ENCODE measurements at regions not wholly inside any gene's neighbourhood (a gene's known extent, or its start where the extent isn't known, plus 50 kb on each side); places are given as distances from the start of the nearest gene placed in this dataset.

- DNase-seq (ENCODE audit: low spot score) (no peak), ATAC-seq (peak; percentile 46)
- intact Hi-C loops (cut with DNase I), result no loop called here
These were observed 267.6 kb downstream of the GRIN2B start for GRCh38 chr12:13713556-13714410.

DNA sequence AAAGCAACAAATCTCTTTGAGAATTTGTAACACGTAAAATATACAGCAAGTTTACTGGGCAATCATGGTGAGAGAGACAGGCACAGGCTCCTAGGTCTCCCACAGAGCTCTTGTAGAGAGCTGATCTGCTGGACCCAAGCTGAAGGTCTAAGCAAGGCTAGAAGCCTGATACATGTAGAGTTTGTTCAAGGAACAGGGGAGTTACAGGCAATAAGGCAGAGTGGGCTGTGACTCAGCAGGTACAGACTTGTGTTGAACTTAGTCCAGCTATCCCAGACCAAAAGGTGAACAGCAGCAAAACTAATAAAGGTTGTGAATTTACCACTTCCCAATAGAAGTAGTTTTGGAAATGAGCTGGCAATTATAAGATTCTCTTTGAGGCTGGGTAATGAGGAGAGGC lies 273.6 kb downstream of the GRIN2B start:
- intact Hi-C loops (cut with DNase I), result no loop called here
- ATAC-seq (no peak), DNase-seq (ENCODE audit: low spot score) (no peak)

DNA sequence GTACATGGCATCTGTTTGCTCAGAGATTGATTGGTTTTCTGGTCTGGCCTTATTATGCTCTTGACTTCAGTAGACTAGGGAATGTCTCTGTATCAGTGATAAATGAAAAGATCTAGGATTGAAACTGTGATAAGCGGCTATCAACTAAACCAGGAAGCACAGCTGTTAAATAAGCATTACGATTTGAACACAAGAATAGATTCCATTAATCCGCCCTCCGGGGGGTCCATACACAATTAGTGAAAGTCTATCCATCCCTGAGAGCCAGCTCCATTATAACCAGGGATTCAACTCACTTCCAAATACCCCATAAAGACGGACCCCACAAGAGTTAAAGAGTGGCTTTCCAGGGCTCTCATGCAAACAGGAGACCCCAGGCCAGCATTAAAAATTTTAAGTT lies 279.0 kb downstream of the GRIN2B start:
- ATAC-seq, result no peak

GRCh38 chr12:13701502-13701901 lies 279.9 kb downstream of the GRIN2B start:
- ATAC-seq (no peak), DNase-seq (ENCODE audit: low spot score) (no peak)
- intact Hi-C loops (cut with DNase I), result no loop called here

More for the DNA sequence above, 279.0 kb downstream of the GRIN2B start:
- no peak for DNase-seq (ENCODE audit: low spot score)
- intact Hi-C loops (cut with DNase I), result no loop called here

- DNase-seq (ENCODE audit: low spot score) (no peak), ATAC-seq (no peak)
- intact Hi-C loops (cut with DNase I), result no loop called here
These were observed 283.4 kb downstream of the GRIN2B start for GRCh38 chr12:13697973-13698372.

DNA sequence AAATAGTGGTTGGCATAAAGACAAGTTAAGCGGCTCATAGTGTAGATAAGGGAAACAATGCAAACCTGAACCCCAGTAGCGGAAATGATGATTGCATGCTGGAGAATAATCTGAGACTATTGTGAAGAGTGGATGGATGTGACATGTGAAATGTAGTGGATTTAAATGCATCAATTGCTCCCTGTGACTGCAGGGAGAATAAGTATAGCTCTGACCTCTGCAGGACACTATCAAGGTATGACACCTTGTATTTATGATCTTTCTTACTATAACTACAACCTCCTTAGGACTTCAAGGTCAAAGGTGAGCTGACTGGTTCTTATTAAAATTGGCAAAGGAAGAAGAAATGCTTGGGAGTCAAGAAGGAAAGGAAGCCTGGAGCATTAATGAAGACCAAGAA lies 285.6 kb downstream of the GRIN2B start:
- intact Hi-C loops (cut with DNase I), result no loop called here
- ATAC-seq (no peak), DNase-seq (ENCODE audit: low spot score) (no peak)

DNA sequence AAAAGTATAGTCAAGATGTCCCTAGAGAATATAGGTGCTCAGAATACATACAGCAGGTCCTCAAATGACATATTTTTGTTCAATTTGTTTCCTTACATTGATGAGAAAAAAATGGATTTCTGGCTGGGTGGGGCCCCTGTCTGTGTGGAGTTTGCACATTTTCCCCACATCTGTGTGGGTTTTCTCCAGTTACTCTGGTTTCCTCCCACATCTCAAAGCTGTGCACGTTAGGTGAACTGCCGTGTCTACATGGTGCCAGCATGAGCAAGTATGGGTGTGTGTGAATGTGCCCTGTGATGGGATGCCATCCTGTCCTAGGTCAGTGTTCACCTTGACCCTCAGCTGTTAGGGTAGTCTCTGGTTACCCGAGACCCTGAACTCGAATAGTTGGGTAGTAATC lies 289.1 kb downstream of the GRIN2B start:
- DNase-seq (ENCODE audit: low spot score), result no peak
- intact Hi-C loops (cut with DNase I), result no loop called here
- no peak for ATAC-seq

GRCh38 chr12:13691598-13691997 lies 289.8 kb downstream of the GRIN2B start:
- intact Hi-C loops (cut with DNase I), result no loop called here
- DNase-seq (ENCODE audit: low spot score) (no peak), ATAC-seq (no peak)

GRCh38 chr12:13687633-13688032 lies 293.8 kb downstream of the GRIN2B start:
- intact Hi-C loops (cut with DNase I), result no loop called here
- DNase-seq (ENCODE audit: low spot score) (no peak), ATAC-seq (no peak)

- no peak for DNase-seq (ENCODE audit: low spot score)
- no peak for ATAC-seq
- intact Hi-C loops (cut with DNase I), result no loop called here
These were observed 295.1 kb downstream of the GRIN2B start for GRCh38 chr12:13686260-13686659.

GRCh38 chr12:13680916-13681315 lies 300.5 kb downstream of the GRIN2B start:
- DNase-seq (ENCODE audit: low spot score), result no peak
- no peak for ATAC-seq
- intact Hi-C loops (cut with DNase I), result no loop called here

DNA sequence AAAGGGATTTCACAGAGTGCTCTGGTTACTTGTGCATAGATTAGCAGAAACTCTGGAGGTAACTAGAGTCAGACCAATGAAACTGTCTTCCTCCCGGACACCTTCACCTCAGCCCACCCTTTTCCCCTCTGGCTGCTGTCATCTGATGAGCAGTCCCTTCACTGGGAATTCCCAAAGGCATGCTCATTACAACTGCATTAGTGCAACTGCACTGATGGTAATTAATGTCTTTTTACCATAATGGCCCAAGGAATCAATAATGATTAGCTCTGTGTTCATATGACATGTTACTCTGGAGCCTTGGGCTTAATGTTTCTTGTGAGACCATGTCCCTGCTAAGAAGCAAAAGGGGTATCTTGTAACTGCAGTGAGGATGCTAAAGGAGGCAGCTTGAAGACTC lies 304.5 kb downstream of the GRIN2B start:
- ATAC-seq, result no peak
- intact Hi-C loops (cut with DNase I), result no loop called here
- no peak for DNase-seq (ENCODE audit: low spot score)

- no peak for ATAC-seq
- no peak for DNase-seq (ENCODE audit: low spot score)
- intact Hi-C loops (cut with DNase I), result no loop called here
These were observed 311.0 kb downstream of the GRIN2B start for GRCh38 chr12:13670285-13670866.

DNA sequence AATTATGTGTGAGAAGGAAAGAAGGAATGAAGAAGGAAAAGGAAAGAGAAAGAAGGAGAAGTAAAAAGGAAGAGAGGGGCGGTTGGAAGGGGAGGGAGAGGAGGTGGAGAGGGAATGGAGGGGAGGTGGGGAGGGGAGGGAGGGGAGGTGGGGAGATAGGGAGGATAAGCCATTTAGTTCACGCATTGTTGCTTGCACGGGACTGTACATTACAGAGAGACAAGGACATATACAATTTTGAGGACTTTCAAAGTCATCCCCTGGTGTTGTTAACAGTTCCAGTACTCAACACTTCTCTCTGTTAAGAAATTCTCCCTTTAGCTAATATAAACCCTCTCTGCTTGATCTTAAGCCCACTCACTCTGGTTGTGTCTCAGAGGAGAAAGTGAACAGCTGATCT lies 312.5 kb downstream of the GRIN2B start:
- intact Hi-C loops (cut with DNase I), result no loop called here
- no peak for ATAC-seq

DNA sequence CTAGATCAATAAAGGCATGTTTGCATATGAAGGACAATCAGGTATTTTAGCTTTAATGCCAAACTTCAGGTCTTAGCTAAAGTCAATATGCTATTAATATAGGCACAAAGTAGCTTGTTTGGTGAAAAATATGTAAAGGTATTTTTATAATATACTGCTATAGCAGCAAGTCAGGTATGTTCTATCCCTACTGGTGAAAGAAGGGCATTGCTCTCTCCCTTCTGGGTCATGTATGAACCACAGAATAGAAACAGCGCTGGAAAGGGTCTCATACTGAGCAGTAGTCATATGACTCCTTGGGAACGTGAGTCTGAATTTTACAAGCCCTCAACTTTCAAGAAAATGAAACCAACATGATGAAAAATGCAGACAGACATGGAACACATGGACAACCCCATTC lies 314.6 kb downstream of the GRIN2B start:
- intact Hi-C loops (cut with DNase I), result no loop called here
- no peak for ATAC-seq
- no peak for DNase-seq (ENCODE audit: low spot score)

More for the DNA sequence above, 312.5 kb downstream of the GRIN2B start:
- DNase-seq (ENCODE audit: low spot score), result no peak

DNA sequence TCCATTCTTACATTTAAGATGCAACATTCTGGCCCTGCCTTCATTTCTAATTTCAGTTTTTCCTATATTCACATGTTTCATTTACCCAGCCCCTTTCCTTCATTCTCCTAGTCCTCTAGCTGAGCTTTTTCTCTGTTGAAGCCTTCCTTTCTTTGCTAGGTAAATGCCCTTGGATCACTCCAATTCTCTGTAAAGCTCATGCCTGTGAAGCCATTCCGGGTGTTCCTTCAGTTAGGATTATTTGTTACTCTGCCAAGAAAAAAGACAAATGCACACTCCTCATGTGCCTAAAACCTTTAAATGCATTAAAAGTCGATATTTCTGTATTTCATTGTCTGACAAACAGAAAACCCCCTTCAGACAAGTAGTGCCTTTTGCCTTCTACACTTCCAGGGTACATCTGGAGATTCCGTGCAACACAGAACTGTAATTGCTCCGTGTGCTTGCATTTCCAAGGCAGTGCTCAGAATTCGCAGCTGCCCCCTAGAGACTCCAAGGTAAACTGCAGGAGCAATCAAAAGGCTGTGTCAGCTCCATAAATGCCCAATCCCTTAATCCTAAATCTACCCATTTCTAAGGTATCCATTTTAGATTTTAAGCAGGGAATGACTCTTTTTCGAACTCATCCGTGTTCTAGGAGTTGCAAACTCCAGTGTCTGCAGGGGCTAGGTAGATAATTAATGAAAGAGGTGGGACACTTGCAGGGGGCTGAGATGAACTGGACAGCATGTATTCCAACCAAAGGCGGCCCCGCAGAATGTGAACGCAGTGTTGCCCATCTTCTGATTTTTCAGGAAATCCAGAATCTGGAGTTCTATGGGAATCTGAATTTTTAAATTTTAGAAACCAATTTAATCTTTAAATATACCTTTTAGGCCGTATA lies 320.2 kb downstream of the GRIN2B start:
- intact Hi-C loops (cut with DNase I), result no loop called here
- ATAC-seq (peak; percentile 91), DNase-seq (ENCODE audit: low spot score) (peak; percentile 64)

DNA sequence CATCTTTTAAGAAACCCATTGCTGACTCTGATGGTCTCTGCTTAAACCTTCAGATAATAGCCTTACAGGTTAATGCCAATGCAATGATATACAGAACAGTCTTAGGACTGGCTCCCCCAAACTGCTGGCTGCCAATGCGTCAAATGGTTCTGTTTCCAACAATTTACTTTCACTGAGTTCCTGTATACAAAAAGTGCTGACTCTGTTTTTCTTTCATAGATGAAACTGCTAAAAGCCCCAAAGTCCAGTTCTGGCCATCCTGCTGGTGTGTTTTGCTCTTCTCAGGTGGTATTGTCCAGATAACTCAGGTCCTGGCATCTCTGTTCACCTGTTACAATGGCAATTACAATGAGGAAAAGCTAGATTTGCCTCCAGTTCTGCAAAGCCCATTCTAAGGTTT lies 326.9 kb downstream of the GRIN2B start:
- DNase-seq (ENCODE audit: low spot score) (no peak), ATAC-seq (no peak)
- intact Hi-C loops (cut with DNase I), result no loop called here

- intact Hi-C loops (cut with DNase I), result no loop called here
- no peak for ATAC-seq
- DNase-seq (ENCODE audit: low spot score), result no peak
These were observed 329.3 kb downstream of the GRIN2B start for GRCh38 chr12:13652105-13652504.

DNA sequence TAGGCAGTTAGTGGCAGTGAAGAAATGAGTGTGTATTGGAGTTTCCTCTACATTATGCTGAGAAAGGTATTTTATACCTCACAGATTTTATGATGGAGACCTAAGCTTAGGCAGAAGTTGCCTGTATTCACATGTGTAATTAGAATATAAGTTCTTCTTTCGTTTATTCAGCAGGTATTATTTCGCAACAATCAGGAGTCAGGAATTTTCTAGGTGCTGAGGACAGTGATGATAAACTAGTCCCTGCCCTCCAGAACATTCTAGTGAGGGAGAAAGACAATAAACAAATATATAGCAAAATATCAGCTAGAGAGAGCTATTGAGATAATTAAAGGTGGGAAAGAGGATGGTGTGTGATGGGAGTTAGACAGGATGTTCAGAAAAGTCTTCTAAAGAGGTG lies 345.7 kb downstream of the GRIN2B start:
- DNase-seq (ENCODE audit: low spot score) (no peak), ATAC-seq (no peak)
- intact Hi-C loops (cut with DNase I), result no loop called here

DNA sequence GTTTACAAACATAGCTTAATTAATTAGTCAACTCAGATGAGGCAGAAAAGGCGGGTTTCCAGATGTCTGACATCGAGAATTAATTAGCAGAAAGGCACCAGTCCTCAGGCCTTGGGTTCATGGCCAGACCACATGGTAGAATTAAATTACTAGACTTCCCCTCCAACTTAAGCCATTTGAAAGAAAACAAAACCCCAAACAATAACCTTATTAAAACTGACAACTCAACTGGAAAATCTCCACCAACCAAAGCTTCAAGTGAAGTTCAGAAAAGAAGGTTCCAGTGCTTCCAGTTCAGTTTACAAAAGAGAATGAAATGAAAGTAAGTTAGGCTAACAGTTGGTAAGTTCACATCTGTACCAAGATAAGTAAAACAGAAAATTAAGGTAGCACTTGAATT lies 349.5 kb downstream of the GRIN2B start:
- DNase-seq (ENCODE audit: low spot score) (no peak), ATAC-seq (no peak)
- intact Hi-C loops (cut with DNase I), result no loop called here
